NCI-H1092 treated with DMSO at 0.1 percent for 48 hours (cell line): ENCODE measurements at regions not wholly inside any gene's neighbourhood (a gene's known extent, or its start where the extent isn't known, plus 50 kb on each side); places are given as distances from the start of the nearest gene placed in this dataset.

Experiments
- DNase-seq: peaks from one replicate; lab custom pipeline; 2025; lab: John Stamatoyannopoulos, UW

- DNase-seq = no peak
Measured at GRCh38 chr4:32031026-32031425, 1310.9 kb downstream of the PCDH7 start.

- no peak for DNase-seq
Measured at GRCh38 chr4:32032136-32032672, 1312.0 kb downstream of the PCDH7 start.

- DNase-seq = no peak
Measured at GRCh38 chr4:32037399-32037798, 1317.2 kb downstream of the PCDH7 start.

GRCh38 chr4:32042486-32043247 is 1322.5 kb downstream of the PCDH7 start:
- no peak for DNase-seq

- DNase-seq = no peak
Measured at GRCh38 chr4:32043248-32043633, 1323.1 kb downstream of the PCDH7 start.

GRCh38 chr4:32061916-32062315 is 1341.7 kb downstream of the PCDH7 start:
- no peak for DNase-seq

- no peak for DNase-seq
Measured at GRCh38 chr4:32073542-32073941, 1353.4 kb downstream of the PCDH7 start.

- DNase-seq = no peak
Measured at GRCh38 chr4:32087211-32087610, 1367.0 kb downstream of the PCDH7 start.

- no peak for DNase-seq
Measured at GRCh38 chr4:32094987-32095386, 1374.8 kb downstream of the PCDH7 start.

- no peak for DNase-seq
Measured at GRCh38 chr4:32102896-32103295, 1382.7 kb downstream of the PCDH7 start.

- no peak for DNase-seq
Measured at GRCh38 chr4:32106767-32107166, 1386.6 kb downstream of the PCDH7 start.

- no peak for DNase-seq
Measured at GRCh38 chr4:32112891-32113290, 1392.7 kb downstream of the PCDH7 start.

GRCh38 chr4:32117693-32118092 is 1397.5 kb downstream of the PCDH7 start:
- peak; percentile 0 for DNase-seq

GRCh38 chr4:32119907-32120306 is 1399.7 kb downstream of the PCDH7 start:
- DNase-seq = no peak

- no peak for DNase-seq
Measured at GRCh38 chr4:32128549-32128948, 1408.4 kb downstream of the PCDH7 start.

- DNase-seq = no peak
Measured at GRCh38 chr4:32129967-32130366, 1409.8 kb downstream of the PCDH7 start.

GRCh38 chr4:32133141-32133540 is 1413.0 kb downstream of the PCDH7 start:
- DNase-seq = no peak

GRCh38 chr4:32133734-32134133 is 1413.6 kb downstream of the PCDH7 start:
- no peak for DNase-seq

GRCh38 chr4:32135642-32136041 is 1415.5 kb downstream of the PCDH7 start:
- no peak for DNase-seq

GRCh38 chr4:32136081-32136787 is 1416.1 kb downstream of the PCDH7 start:
- no peak for DNase-seq

GRCh38 chr4:32140636-32141035 is 1420.5 kb downstream of the PCDH7 start:
- DNase-seq = no peak

- DNase-seq = no peak
Measured at GRCh38 chr4:32142075-32142474, 1421.9 kb downstream of the PCDH7 start.

- no peak for DNase-seq
Measured at GRCh38 chr4:32145987-32146386, 1425.8 kb downstream of the PCDH7 start.
